SIG-M5 treated with dmso at 0.1 percent for 504 hours (cell line): ENCODE measurements at regions not wholly inside any gene's neighbourhood (a gene's known extent, or its start where the extent isn't known, plus 50 kb on each side); places are given as distances from the start of the nearest gene placed in this dataset.

Experiments used
- DNase-seq: peaks from one replicate; lab custom pipeline; 2025; ENCODE audit not compliant: unreplicated experiment; lab: John Stamatoyannopoulos, UW

DNA sequence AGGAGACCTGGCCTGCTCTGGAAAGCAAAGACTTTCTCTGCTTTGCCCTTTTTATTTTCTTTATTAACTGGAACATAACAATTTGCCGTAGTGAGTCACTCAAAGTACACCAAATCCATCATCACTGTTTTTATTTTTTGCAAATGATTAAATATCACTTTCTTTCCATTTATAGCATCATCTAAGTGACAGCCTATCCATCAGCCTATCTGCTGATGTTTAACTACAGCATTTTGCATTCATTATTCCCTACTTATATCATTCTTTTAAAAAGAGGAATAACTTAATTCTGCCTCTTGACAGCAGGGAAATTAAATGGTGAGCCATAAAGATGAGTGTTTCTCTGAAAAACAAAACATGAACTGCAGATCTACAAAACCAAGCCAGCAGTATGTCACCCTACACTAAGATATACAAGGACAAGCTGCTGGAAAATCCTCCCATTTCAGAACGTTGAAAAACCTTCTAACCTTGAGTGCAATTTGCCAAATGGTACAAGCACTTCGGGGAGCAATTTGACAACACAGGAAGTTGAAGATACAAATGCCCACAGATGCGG lies 821.3 kb upstream of the TMEM132C start:
- DNase-seq: no peak

DNA sequence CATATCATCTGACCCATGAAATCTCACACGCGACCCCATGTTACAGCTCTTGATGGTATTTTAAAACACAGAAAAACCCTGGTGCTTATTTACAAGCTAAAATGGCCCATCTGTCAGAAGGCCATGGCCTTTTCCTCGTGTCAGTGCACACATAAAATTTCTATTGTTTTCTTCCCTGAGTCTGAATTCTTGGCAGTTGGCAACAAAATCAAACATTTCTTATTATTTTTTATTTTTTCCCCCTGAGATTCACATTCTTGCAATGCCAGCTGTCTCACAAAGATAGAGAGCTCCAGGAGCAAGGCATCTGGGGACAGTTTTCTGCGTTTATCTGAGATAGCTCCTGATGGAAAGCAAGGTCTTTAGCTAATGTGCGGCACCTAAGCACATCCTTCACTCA lies 818.1 kb upstream of the TMEM132C start:
- DNase-seq: no peak

DNA sequence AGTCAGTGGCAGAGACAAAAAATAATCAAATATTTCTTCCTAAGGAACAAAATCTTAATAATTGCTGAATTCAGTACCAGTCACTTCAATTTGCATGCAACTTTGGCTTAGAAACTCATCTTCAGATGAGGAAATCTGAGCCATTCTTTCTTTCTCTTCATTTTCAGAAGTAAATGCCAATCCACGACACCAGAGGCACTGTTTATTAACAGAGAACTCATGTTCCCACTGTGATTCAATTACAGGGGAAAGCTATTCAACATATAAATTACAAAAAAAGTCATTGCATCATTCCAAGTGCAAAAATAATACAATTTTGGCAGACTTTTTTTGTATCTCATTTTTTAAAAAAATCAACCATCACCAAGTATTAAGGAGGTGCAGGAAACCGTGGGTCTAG lies 816.1 kb upstream of the TMEM132C start:
- no peak for DNase-seq

DNA sequence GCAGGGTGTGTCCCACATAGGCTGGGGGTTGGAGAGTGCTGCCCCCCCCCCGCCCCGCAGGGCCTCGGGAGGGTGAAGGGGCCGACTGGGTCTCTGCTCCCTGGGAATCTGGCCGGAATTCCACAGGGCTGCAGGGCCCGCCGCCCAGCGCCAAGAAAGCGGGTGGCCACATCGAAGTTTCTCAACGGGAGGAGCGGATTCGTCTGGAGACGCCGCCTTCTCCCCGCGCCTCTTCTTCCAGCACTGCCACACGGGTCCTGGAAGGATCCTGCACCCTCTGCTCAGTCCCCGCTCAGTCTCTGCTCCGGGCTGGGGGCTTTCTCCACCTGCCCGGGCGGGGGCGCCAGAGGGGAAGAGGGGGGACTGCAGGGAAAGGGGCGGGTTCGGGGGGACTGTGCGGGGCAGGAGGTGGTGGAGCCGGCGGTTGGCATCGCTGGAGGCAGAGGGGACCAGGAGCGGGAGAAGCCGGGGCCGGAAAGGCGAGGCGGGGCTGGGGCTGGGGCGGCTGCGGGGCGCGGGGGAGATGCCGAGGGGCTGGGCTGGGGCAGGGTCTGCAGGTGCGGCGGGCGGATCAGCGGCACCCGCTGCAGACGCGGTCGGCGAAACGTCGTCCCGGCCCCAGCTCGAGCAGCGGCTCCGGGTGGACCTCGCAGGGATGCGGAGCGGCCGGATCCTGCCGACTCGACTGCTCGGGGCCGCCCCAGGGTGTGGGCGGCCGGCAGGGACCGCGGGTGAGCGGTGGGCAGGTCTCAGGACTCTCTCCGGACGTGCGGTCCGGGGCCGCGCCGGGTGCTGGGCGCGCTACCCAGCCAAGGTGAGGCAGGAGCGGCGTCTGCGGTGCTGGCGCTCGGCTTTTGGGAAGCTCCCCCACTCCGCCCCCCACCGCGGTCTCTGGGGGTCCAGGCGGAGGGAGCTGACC lies 811.4 kb upstream of the TMEM132C start:
- no peak for DNase-seq

DNA sequence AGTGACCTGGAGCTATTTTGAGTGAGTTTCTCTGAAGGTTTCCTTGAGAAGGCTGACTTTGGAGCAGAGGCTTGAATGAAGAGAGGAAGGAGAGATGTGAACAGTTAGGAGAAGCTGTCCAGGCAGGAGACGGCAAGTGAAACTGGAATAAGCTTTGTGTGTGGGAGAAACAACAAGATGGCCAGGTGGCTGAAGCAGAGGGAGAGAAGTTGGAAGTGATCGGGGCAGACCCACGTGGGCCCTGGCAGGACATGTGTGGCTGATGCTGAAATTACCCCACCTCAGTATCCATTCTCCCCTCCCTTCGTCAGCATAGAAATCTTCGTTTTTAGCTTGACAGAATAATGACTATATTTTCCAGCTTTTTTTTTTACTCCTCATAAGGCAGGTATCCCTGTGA lies 809.2 kb upstream of the TMEM132C start:
- no peak for DNase-seq

DNA sequence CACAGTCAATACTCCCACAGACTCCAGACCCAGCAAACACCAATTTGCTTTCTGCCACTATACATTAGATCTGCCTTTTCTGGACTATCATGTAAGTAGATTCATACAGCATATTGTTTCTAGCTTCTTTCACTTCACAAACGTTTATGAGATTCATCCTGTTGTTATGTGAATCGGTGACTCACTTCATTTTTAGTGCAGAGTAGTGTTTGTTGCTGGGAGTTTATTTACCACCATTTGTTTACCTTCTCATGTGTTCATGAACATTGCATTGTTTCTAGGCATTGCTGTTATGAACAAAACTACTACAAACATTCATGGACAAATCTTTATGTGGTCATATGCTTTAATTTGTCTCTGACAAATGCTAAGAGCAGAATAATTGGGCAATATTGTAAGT lies 807.8 kb upstream of the TMEM132C start:
- no peak for DNase-seq

DNA sequence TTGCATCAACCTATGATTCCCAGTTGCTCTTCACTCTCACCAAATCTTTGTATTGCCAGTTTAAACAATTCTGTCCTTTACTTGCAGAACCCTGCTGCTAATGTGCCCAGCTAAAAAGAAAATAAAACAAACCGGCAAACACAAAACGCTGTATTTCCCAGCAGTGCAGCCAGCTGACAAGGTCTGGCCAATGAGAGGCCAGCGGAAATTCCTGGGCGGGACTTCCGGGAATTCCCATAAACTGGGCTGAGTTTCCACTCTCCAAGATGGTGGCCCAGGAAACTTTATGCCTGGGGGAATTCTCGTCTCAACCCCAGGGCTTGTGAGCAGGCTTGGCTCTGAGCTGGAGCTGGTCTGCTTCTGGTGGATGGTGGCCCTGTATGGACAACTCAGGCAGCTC lies 807.3 kb upstream of the TMEM132C start:
- DNase-seq: no peak

DNA sequence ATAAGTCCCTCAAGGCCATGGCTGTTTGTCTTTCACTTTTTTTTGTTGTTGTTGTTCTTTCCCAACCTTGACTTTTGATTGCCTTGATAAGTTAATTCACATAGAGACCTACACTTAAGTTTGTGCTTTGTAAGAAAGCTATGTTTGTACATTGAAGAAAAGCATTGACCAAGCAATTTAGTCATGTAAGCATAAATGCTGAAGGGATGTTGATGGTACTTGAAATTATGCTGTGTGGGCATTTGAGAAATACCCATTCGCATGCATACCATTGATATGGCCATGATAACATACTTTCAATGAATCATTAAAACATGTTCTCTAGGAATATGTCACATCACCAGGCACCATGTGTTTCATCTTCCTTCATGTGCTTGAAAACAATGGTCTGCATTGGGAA lies 803.7 kb upstream of the TMEM132C start:
- DNase-seq: no peak

DNA sequence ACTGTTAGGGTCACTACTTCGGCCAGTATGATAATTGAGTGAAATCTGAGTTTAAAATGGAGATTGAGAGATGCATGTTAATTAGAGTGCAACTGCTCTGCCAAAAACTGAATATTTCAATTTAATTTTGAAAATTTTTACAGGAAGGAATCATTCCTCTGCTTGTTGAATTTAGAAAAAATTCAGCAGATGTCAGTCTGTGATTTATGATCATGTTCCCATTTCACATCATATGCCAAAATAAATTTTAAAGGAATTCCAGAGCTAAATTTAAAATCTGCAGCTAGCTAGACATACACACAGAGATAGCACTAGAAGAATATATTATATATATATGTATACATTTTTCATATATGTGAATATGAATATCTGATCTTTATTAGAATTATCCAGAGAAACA lies 797.6 kb upstream of the TMEM132C start:
- DNase-seq: no peak

DNA sequence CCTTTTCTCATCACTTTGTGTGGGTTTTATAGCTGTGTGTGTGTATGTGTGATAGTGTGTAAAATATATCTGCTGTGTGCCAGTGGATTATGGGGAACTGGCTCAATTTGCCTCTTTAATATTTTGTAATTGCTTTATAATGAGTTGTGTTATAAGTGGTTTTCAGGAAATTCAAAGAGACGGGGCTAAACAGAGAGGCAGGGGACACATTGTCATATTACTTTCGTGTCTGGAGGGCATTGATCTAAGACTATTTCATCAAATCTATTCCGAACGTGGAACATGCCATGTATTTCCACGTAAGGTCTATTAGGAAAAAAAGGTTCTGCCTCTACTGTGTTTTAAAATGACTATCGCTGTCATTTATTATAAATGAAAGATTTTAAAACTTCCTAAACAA lies 793.2 kb upstream of the TMEM132C start:
- DNase-seq: no peak

DNA sequence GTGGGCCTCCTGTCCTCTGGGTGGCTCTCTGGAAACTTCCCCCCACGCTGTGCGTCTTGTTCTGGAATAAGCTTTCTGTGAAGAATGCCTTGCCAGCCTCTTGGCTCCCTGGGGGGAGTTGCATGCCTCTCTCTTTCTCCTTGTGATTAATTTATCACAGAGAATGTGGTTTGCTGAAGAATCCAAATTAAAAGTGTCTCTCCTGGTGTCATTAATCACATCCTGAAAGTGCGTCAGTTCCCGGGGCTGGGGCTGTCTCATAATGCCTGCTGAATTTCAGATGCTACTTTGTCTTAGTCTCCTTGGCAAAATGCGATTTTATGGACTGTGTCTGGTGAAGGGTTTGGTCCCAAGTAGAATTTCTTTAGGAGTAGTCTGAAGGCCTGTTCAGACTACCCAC lies 787.7 kb upstream of the TMEM132C start:
- no peak for DNase-seq

DNA sequence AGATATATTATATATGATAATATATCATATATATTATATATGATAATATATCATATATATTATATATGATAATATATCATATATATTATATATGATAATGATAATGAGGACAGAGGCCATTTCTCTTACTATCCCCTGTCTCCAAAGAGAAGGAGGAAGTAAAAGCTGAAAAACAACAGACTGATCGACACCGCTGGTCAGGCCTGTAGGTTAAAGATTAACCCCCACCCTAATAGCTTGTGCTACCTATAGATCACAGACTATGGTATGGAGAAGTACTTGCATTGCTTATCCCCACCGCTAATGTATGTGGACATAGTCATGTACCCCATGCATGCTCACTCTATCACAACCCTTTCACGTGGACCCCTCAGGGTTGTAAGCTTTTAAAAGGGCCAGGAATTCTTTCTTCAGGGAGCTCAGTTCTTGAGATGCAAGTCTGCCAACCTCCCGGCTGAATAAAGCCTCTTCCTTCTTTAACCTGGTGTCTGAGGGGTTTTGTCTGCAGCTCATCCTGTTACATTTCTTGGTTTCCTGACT lies 786.1 kb upstream of the TMEM132C start:
- DNase-seq: no peak

DNA sequence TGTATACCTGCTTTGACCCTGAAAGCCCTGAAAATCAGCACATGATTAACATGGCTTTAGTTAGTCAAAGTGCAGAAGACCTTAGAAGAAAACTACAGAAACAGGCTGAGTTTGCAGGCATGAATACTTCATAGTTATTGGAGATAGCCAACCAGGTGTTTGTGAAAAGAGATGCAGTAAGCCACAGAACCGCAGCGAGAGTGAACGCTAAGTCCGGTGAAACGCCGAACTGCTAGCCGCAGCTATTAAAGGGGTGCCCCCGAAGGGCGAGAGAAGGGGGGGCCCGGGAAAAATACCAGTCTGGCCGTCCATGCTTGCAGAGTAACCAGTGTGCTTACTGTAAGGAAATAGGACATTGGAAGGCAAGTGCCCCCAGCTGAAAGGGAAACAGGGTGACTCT lies 784.0 kb upstream of the TMEM132C start:
- no peak for DNase-seq

DNA sequence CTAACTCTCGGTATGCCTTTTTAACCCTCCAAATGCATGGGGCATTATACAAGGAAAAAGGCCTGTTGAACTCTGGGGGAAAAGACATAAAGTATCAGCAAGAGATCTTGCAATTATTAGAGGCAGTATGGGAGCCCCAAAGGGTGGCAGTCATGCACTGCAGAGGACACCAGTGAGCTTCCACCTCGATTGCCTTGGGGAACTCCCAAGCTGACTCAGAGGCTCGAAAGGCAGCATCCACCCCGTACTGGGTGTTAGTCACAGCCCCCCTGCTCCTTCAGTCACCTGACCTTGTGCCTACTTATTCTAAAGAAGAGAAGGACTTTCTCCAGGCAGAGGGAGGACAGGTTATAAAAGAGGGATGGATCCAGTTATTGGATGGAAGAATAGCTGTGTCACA lies 781.4 kb upstream of the TMEM132C start:
- DNase-seq: no peak

DNA sequence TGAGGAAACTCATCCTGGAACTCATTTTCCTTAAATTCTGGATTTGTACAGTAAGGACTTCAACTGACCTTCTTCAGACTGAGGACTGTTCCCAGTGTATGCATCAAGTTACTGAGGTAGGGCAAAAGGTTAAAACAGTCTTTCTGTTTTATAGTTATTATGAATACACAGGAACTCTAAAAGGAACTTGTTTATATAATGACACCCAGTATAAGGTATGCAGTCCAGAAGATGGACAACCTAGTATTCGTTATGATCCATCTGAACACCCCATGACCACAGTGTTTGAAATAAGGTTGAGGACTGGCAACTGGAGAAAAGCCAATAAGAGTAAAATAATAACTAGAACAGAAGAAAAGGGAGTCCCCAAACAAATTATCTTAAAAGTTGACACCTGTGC lies 779.9 kb upstream of the TMEM132C start:
- no peak for DNase-seq

DNA sequence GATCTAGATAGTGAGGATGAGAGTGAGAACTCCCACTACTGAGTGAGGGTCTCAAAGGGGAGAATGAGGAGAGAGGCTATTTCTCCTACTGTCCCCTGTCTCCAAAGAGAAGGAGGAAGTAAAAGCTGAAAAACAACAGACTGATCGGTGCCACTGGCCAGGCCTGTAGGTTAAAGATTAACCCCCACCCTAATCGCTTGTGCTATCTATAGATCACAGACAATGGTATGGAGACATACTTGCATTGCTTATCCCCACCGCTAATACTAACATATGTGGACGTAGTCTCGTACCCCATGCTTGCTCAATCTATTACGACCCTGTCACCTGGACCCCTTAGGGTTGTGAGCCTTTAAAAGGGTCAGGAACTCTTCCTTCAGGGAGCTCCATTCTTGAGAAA lies 777.9 kb upstream of the TMEM132C start:
- DNase-seq: no peak

DNA sequence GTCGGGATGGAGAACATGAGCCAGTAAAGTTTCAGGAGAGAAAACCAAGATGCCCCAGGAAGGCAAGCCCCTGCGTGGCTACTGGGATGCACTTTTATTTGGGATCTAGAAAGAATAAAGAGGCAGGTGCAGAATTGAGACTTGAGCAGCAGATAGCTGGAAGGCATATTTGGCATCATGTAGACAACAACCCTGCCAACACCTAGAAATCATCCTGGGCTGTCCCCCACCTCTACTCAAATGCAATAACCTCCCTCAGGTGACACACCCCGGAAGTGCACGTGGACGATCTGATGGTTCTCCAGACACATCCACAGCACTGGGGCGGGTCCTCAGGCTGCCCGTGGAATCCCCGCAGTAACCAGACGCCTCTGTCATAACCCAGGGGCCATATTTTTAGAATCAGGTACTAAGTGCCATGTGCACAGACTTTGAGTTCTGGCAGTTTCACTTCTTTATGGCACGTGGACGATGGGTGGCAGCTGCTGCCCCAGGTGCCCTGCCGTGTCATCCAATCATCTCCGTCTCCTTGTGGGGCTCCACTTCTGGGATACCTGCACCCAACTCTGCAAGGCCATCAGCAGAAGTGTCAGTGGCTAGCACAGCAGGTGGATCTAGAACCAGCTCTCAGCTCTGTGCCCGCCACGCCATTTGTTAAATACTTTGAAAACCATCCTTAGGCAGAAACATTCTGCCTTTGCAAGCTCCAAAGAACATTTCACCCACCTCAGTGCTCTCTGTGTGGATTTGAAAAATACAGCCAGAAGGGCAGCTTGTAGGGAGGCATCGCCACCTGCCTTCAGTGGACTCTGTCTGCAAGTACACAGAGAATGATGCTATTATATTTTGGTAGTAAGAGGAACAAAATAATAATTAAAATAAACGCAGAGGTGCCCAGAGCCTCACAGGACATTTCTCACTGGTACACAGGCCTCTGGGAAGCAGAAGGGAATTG lies 771.7 kb upstream of the TMEM132C start:
- DNase-seq: no peak

DNA sequence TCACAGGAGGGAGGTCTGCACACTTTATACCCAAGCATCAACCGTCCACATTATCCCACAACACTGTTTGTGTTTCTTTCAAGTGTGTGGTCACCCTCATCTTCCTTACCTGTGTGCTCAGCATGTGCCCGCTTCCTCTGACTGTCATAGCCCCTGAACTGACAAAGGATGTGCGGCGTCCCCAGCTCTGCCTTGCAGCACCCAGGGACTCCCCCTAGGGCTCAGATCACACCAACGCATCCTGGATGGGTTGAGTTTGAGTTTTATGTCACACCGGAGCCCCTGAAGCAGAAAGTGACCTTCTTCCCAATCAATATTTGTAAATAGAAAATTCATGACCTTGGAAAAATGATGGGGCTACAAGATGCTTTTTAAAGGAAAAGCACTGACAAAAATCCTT lies 770.7 kb upstream of the TMEM132C start:
- no peak for DNase-seq

DNA sequence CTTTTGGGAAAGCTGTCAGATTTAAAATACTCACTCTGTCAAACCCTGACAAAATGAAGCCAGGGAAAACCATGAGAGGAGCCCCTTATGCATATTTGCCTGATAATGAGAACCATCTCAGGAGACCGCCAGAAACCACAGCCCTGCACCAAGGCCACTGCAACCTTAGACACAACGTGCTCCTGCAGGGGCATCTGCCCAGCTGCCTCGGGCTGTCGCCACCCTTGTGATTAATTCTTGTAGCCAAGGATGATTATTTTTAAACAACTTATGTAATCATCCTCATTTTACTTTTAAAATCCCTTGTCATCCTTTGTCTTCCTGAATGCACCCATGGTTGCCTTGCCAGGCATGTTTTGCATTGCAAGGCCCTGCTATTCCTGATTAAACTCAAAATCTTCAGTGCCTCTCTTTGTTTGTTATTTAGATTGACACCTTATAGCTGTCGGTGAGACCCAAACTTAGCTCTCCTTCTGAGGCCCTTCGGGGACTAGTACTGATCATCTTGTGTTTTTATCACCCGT lies 766.4 kb upstream of the TMEM132C start:
- DNase-seq: no peak

DNA sequence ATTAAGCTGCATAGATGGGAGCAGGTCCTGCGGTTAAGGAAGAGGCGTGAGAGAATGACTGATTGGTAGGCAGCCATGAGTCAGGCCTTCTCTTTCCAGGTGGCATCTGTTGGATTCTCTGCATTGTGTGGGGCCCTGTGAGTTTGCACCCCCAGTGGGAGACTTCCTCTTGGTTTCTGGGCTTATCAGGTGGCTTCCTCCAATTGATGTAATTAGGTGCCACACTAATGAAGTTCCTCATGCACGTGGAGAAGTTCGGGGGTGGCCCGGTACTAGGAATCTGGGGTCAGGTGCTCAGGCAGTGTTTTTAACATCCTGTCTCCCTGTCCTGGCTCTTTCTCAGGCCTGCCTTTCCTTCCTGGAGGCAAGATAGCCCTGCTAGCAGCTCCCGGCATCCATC lies 765.1 kb upstream of the TMEM132C start:
- DNase-seq: no peak

DNA sequence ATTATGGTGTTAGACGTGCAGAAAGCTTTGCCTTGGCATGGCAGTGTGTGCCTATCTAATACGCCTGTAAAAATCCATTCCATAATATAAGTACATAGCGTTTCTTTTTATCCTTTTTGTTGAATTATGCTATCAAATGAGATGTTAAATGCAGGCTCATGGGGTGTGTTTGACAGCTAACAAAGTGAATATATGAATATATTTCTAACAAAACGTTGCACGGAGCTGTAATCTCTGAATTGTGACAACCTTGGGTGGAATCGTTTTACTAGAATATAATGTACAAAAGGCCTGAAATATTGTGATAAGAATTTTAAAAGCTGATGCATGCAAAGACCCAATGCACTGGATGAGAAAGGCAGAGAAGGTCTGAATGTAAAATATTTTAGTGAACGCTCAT lies 763.7 kb upstream of the TMEM132C start:
- no peak for DNase-seq
